COLO668 (cell line): ENCODE measurements at regions not wholly inside any gene's neighbourhood (a gene's known extent, or its start where the extent isn't known, plus 50 kb on each side); places are given as distances from the start of the nearest gene placed in this dataset.
"Not testable (repeated sequence)": the region's sequence is repeated elsewhere in the genome, so short reads cannot be mapped to it uniquely, and the experiment has no call there.

Experiments used
- DNase-seq: peaks from one replicate; lab custom pipeline; 2025; ENCODE audit not compliant: unreplicated experiment; lab: John Stamatoyannopoulos, UW

GRCh38 chr2:118430510-118431164 is 342.4 kb downstream of the INSIG2 start:
- DNase-seq, result no peak

- DNase-seq, result no peak
Observed at GRCh38 chr2:118425191-118425590, 336.9 kb downstream of the INSIG2 start.

GRCh38 chr2:118423776-118424175 is 335.5 kb downstream of the INSIG2 start:
- DNase-seq, result no peak

- no peak for DNase-seq
Observed at GRCh38 chr2:118421648-118422047, 333.4 kb downstream of the INSIG2 start.

GRCh38 chr2:118417406-118418120 is 329.3 kb downstream of the INSIG2 start:
- no peak for DNase-seq

GRCh38 chr2:118415186-118415585 is 326.9 kb downstream of the INSIG2 start:
- not testable (repeated sequence) for DNase-seq

- DNase-seq, result no peak
Observed at GRCh38 chr2:118403658-118404451, 315.6 kb downstream of the INSIG2 start.

GRCh38 chr2:118388771-118389170 is 300.5 kb downstream of the INSIG2 start:
- no peak for DNase-seq

- no peak for DNase-seq
Observed at GRCh38 chr2:118387509-118387908, 299.2 kb downstream of the INSIG2 start.

GRCh38 chr2:118386641-118387302 is 298.5 kb downstream of the INSIG2 start:
- DNase-seq, result no peak

GRCh38 chr2:118380915-118381653 is 292.8 kb downstream of the INSIG2 start:
- DNase-seq, result no peak

GRCh38 chr2:118375907-118376485 is 287.7 kb downstream of the INSIG2 start:
- no peak for DNase-seq

GRCh38 chr2:118374974-118375755 is 286.9 kb downstream of the INSIG2 start:
- no peak for DNase-seq

GRCh38 chr2:118372886-118373830 is 284.9 kb downstream of the INSIG2 start:
- DNase-seq, result no peak

GRCh38 chr2:118371515-118371914 is 283.2 kb downstream of the INSIG2 start:
- DNase-seq, result no peak

GRCh38 chr2:118369521-118369920 is 281.2 kb downstream of the INSIG2 start:
- DNase-seq, result not testable (repeated sequence)

- DNase-seq, result no peak
Observed at GRCh38 chr2:118363604-118364003, 275.3 kb downstream of the INSIG2 start.

GRCh38 chr2:118356051-118356450 is 267.8 kb downstream of the INSIG2 start:
- DNase-seq, result no peak
